ENCODE measurements at regions not wholly inside any gene's neighbourhood (a gene's known extent, or its start where the extent isn't known, plus 50 kb on each side); places are given as distances from the start of the nearest gene placed in this dataset.
"Not testable (repeated sequence)": the region's sequence is repeated elsewhere in the genome, so short reads cannot be mapped to it uniquely, and the experiment has no call there.

- H3K4me1 Mint-ChIP-seq; CTCF ChIA-PET; POLR2A ChIA-PET; DNase-seq; H3K4me3 Mint-ChIP-seq; H3K36me3 Mint-ChIP-seq (ENCODE audit: low read depth); H3K27ac Mint-ChIP-seq; H3K9me3 Mint-ChIP-seq; intact Hi-C loops (cut with micrococcal nuclease); H3K27me3 Mint-ChIP-seq: not testable (repeated sequence)
- ATAC-seq (ENCODE audit: low read depth) = peak; percentile 77
Measured at GRCh38 chr2:90021234-90021633, 1329.8 kb downstream of the RPIA start.

GRCh38 chr2:90027231-90027643 is 1335.8 kb downstream of the RPIA start:
- POLR2A ChIA-PET; H3K36me3 Mint-ChIP-seq (ENCODE audit: low read depth); H3K27me3 Mint-ChIP-seq; DNase-seq; H3K4me3 Mint-ChIP-seq; CTCF ChIA-PET; intact Hi-C loops (cut with micrococcal nuclease); H3K9me3 Mint-ChIP-seq; H3K27ac Mint-ChIP-seq: not testable (repeated sequence)
- peaks cover 20% of the 10 kb centered on the region for H3K4me1 Mint-ChIP-seq
- peak; percentile 35 for ATAC-seq (ENCODE audit: low read depth)

GRCh38 chr2:90028381-90029079 is 1337.1 kb downstream of the RPIA start:
- H3K27me3 Mint-ChIP-seq; H3K27ac Mint-ChIP-seq; H3K9me3 Mint-ChIP-seq; H3K36me3 Mint-ChIP-seq (ENCODE audit: low read depth); H3K4me3 Mint-ChIP-seq; CTCF ChIA-PET; POLR2A ChIA-PET; intact Hi-C loops (cut with micrococcal nuclease); DNase-seq: not testable (repeated sequence)
- peaks cover 25% of the 10 kb centered on the region for H3K4me1 Mint-ChIP-seq
- peak; percentile 36 for ATAC-seq (ENCODE audit: low read depth)

- H3K4me3 Mint-ChIP-seq; H3K36me3 Mint-ChIP-seq (ENCODE audit: low read depth); H3K9me3 Mint-ChIP-seq; H3K27me3 Mint-ChIP-seq; POLR2A ChIA-PET; CTCF ChIA-PET; DNase-seq; intact Hi-C loops (cut with micrococcal nuclease): not testable (repeated sequence)
- Mint-ChIP-seq H3K4me1 (peaks cover 25% of the 10 kb centered on the region), H3K27ac (peak overlapping the region; percentile 41)
- ATAC-seq (ENCODE audit: low read depth) = peak; percentile 79
Measured at GRCh38 chr2:90029080-90029428, 1337.6 kb downstream of the RPIA start.

- peaks cover 25% of the 10 kb centered on the region for H3K4me1 Mint-ChIP-seq
- intact Hi-C loops (cut with micrococcal nuclease); POLR2A ChIA-PET: not testable (repeated sequence)
Measured at GRCh38 chr2:90032269-90032668, 1340.8 kb downstream of the RPIA start.

GRCh38 chr2:90036335-90036734 is 1344.9 kb downstream of the RPIA start:
- intact Hi-C loops (cut with micrococcal nuclease); H3K27me3 Mint-ChIP-seq; CTCF ChIA-PET; H3K27ac Mint-ChIP-seq; H3K4me1 Mint-ChIP-seq; ATAC-seq (ENCODE audit: low read depth); H3K36me3 Mint-ChIP-seq (ENCODE audit: low read depth); H3K9me3 Mint-ChIP-seq; POLR2A ChIA-PET; H3K4me3 Mint-ChIP-seq; DNase-seq: not testable (repeated sequence)

More at GRCh38 chr2:90032269-90032668, 1340.8 kb downstream of the RPIA start:
- DNase-seq; H3K9me3 Mint-ChIP-seq; CTCF ChIA-PET; ATAC-seq (ENCODE audit: low read depth); H3K36me3 Mint-ChIP-seq (ENCODE audit: low read depth); H3K27ac Mint-ChIP-seq; H3K27me3 Mint-ChIP-seq; H3K4me3 Mint-ChIP-seq: not testable (repeated sequence)

GRCh38 chr2:90039093-90039492 is 1347.6 kb downstream of the RPIA start:
- H3K4me3 Mint-ChIP-seq; H3K9me3 Mint-ChIP-seq; H3K27me3 Mint-ChIP-seq; intact Hi-C loops (cut with micrococcal nuclease); DNase-seq; H3K36me3 Mint-ChIP-seq (ENCODE audit: low read depth); POLR2A ChIA-PET; ATAC-seq (ENCODE audit: low read depth); CTCF ChIA-PET; H3K4me1 Mint-ChIP-seq; H3K27ac Mint-ChIP-seq: not testable (repeated sequence)

- H3K4me1 Mint-ChIP-seq; ATAC-seq (ENCODE audit: low read depth); intact Hi-C loops (cut with micrococcal nuclease); H3K36me3 Mint-ChIP-seq (ENCODE audit: low read depth); CTCF ChIA-PET; H3K4me3 Mint-ChIP-seq; POLR2A ChIA-PET; H3K27me3 Mint-ChIP-seq; H3K9me3 Mint-ChIP-seq; H3K27ac Mint-ChIP-seq; DNase-seq: not testable (repeated sequence)
Measured at GRCh38 chr2:90047776-90048175, 1356.3 kb downstream of the RPIA start.

GRCh38 chr2:90052113-90052631 is 1360.7 kb downstream of the RPIA start:
- H3K4me1 Mint-ChIP-seq; intact Hi-C loops (cut with micrococcal nuclease); H3K4me3 Mint-ChIP-seq; CTCF ChIA-PET; H3K27ac Mint-ChIP-seq; H3K9me3 Mint-ChIP-seq; H3K27me3 Mint-ChIP-seq; DNase-seq; H3K36me3 Mint-ChIP-seq (ENCODE audit: low read depth); POLR2A ChIA-PET: not testable (repeated sequence)
- ATAC-seq (ENCODE audit: low read depth) = peak; percentile 58

All from activated B cell treated with CpG ODN at 0.5 μM for 24 hours (primary cell).